Loucy (cell line): ENCODE measurements at regions not wholly inside any gene's neighbourhood (a gene's known extent, or its start where the extent isn't known, plus 50 kb on each side); places are given as distances from the start of the nearest gene placed in this dataset.
A peak's percentile ranks its signal among the peaks of the same experiment; 100 is the strongest.

Source experiments
- H2AFZ ChIP-seq: fragments of 200-600 bp; sonication (generic); 2 replicates; pipeline ENCODE4 v1.6.0; 2016; ENCODE audit warnings: antibody characterized with exemption, mild to moderate bottlenecking, low read length, moderate library complexity
- H3F3A ChIP-seq: fragments of 200-600 bp; 2 replicates; pipeline ENCODE4 v1.6.0; 2016; ENCODE audit warnings: antibody characterized with exemption, low read depth, mild to moderate bottlenecking
- H3K27me3 ChIP-seq: fragments of 200-600 bp; sonication (generic); 2 replicates; pipeline ENCODE4 v1.6.1; 2014; ENCODE audit warnings: low read length, mild to moderate bottlenecking; ENCODE audit not compliant: insufficient read depth, poor library complexity, severe bottlenecking
- H3K36me3 ChIP-seq: fragments of 200-600 bp; sonication (generic); 2 replicates; pipeline ENCODE4 v1.6.1; 2016; ENCODE audit warnings: low read length; ENCODE audit not compliant: insufficient read depth
- H3K4me1 ChIP-seq: fragments of 200-600 bp; sonication (generic); 2 replicates; pipeline ENCODE4 v1.5.1; 2014; ENCODE audit warnings: low read length, mild to moderate bottlenecking; ENCODE audit not compliant: insufficient read depth, poor library complexity, severe bottlenecking
- H3K4me2 ChIP-seq: fragments of 200-600 bp; sonication (generic); 2 replicates; pipeline ENCODE4 v1.6.0; 2014; ENCODE audit warnings: antibody characterized with exemption, low read length, low read depth, mild to moderate bottlenecking; ENCODE audit not compliant: poor library complexity, severe bottlenecking
- H3K4me3 ChIP-seq: fragments of 200-600 bp; sonication (generic); 2 replicates; pipeline ENCODE4 v1.5.1; 2014; ENCODE audit warnings: low read length, mild to moderate bottlenecking, mixed read lengths; ENCODE audit not compliant: poor library complexity, severe bottlenecking
- H3K79me2 ChIP-seq: fragments of 200-600 bp; sonication (generic); 2 replicates; pipeline ENCODE4 v1.6.1; 2014; ENCODE audit warnings: low read length; ENCODE audit not compliant: insufficient read depth
- H3K9ac ChIP-seq: fragments of 200-600 bp; sonication (generic); 2 replicates; pipeline ENCODE4 v1.6.0; 2014; ENCODE audit warnings: mild to moderate bottlenecking, low read depth, low read length, moderate library complexity; ENCODE audit not compliant: poor library complexity, severe bottlenecking
- H3K9me2 ChIP-seq: fragments of 200-600 bp; sonication (generic); replicated peaks from 2 replicates; pipeline ENCODE4 v1.6.1; 2016; ENCODE audit warnings: low read depth, low read length, mixed read lengths
- H3K9me3 ChIP-seq: fragments of 200-600 bp; sonication (generic); 2 replicates; pipeline ENCODE4 v1.6.1; 2014; ENCODE audit warnings: mild to moderate bottlenecking, antibody characterized with exemption, low read length, low read depth; ENCODE audit not compliant: insufficient read depth
- H4K20me1 ChIP-seq: fragments of 200-600 bp; sonication (generic); 2 replicates; pipeline ENCODE4 v1.6.0; 2014; ENCODE audit warnings: antibody characterized with exemption, low read length, mild to moderate bottlenecking; ENCODE audit not compliant: insufficient read depth, poor library complexity, severe bottlenecking
- CTCF ChIP-seq: fragments of 200-600 bp; sonication (generic); conservative IDR thresholded peaks from 2 replicates; pipeline ENCODE4 v1.5.1; 2014; ENCODE audit warnings: mild to moderate bottlenecking, antibody characterized with exemption, low read length
- EZH2phosphoT487 ChIP-seq: fragments of 200-600 bp; IDR thresholded peaks from 2 replicates; pipeline ENCODE4 v1.6.1; 2018; ENCODE audit warnings: antibody characterized with exemption, mild to moderate bottlenecking, moderate library complexity, borderline replicate concordance

- TF ChIP-seq EZH2phosphoT487 (no peak), CTCF (no peak)
- H3F3A ChIP-seq: no peaks in the 10 kb centered on the region
- no peak overlapping the region for H3K4me2 ChIP-seq
- no peak overlapping the region for H3K4me3 ChIP-seq
- no peak overlapping the region for H2AFZ ChIP-seq
- no peaks in the 10 kb centered on the region for H3K36me3 ChIP-seq
- no peaks in the 10 kb centered on the region for H3K79me2 ChIP-seq
- no peaks in the 10 kb centered on the region for H4K20me1 ChIP-seq
- no peaks in the 10 kb centered on the region for H3K9me3 ChIP-seq
- no peaks in the 10 kb centered on the region for H3K27me3 ChIP-seq
- H3K4me1 ChIP-seq: no peaks in the 10 kb centered on the region
- H3K9ac ChIP-seq: no peak overlapping the region
- H3K9me2 ChIP-seq: no peaks in the 10 kb centered on the region
Measured at GRCh38 chrX:10314530-10315104, 157.8 kb downstream of the CLCN4 start.

GRCh38 chrX:10325611-10326010 is 168.8 kb downstream of the CLCN4 start:
- Histone ChIP-seq H3K4me1 (no peaks in the 10 kb centered on the region), H4K20me1 (no peaks in the 10 kb centered on the region), H3K36me3 (no peaks in the 10 kb centered on the region), H3K9ac (no peak overlapping the region), H2AFZ (no peak overlapping the region), H3K9me3 (no peaks in the 10 kb centered on the region), H3K79me2 (no peaks in the 10 kb centered on the region), H3F3A (no peaks in the 10 kb centered on the region), H3K27me3 (no peaks in the 10 kb centered on the region), H3K9me2 (no peaks in the 10 kb centered on the region), H3K4me2 (no peak overlapping the region), H3K4me3 (no peak overlapping the region)
- TF ChIP-seq CTCF (no peak), EZH2phosphoT487 (no peak)

- Histone ChIP-seq H3K9me3 (no peaks in the 10 kb centered on the region), H3F3A (no peaks in the 10 kb centered on the region), H3K36me3 (no peaks in the 10 kb centered on the region), H2AFZ (no peak overlapping the region), H3K4me2 (no peak overlapping the region), H3K27me3 (no peaks in the 10 kb centered on the region), H3K9ac (no peak overlapping the region), H3K79me2 (no peaks in the 10 kb centered on the region), H3K4me3 (no peak overlapping the region), H4K20me1 (no peaks in the 10 kb centered on the region), H3K4me1 (no peaks in the 10 kb centered on the region), H3K9me2 (no peaks in the 10 kb centered on the region)
- TF ChIP-seq CTCF (peak; percentile 45), EZH2phosphoT487 (no peak)
Measured at GRCh38 chrX:10326578-10326977, 169.8 kb downstream of the CLCN4 start.
